ENCODE measurements at regions not wholly inside any gene's neighbourhood (a gene's known extent, or its start where the extent isn't known, plus 50 kb on each side); places are given as distances from the start of the nearest gene placed in this dataset.

- TF ChIP-seq, protein P1, sequence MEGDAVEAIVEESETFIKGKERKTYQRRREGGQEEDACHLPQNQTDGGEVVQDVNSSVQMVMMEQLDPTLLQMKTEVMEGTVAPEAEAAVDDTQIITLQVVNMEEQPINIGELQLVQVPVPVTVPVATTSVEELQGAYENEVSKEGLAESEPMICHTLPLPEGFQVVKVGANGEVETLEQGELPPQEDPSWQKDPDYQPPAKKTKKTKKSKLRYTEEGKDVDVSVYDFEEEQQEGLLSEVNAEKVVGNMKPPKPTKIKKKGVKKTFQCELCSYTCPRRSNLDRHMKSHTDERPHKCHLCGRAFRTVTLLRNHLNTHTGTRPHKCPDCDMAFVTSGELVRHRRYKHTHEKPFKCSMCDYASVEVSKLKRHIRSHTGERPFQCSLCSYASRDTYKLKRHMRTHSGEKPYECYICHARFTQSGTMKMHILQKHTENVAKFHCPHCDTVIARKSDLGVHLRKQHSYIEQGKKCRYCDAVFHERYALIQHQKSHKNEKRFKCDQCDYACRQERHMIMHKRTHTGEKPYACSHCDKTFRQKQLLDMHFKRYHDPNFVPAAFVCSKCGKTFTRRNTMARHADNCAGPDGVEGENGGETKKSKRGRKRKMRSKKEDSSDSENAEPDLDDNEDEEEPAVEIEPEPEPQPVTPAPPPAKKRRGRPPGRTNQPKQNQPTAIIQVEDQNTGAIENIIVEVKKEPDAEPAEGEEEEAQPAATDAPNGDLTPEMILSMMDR (IDR thresholded peaks at IDR 0.05; ENCODE audit: insufficient read depth, missing control alignments): no peak
- no peak for FAIRE-seq
- DNase-seq (ENCODE audit: insufficient read length, low spot score): no peak
Measured at GRCh38 chr10:64102916-64103315, 581.7 kb downstream of the REEP3 start.

DNA sequence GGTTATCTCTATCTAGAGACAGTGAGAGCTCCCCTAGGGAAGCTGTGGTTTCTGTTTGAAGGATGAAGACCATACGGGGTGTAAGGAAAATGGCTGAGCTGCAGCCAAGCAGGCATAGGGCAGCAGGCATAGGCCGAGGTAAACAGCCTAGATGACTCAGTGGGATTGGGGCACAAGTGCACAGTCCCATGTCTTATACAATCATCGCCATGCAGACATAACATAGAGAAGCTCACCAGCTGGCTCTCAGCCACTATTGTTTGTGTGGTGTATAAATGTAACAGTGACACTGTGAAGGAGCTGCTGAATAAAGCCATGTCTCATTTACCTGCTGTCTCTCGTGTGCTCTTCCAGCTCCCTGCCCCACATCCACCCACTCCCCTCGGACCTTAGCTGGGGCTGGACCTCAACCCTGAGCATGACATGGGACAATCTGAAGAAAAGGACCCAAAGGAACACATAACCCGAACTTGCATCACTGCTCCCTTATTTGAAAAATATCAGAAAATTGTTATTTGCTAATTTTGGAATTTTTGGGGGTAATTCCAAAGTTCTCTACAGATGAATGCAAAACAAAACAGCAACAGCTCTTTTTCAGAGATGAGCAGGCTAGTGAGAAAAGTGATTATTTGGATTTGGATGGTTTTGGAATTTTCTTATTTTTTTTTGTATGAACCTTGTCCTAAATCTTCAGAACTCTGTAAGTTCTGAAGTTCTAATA, 582.7 kb downstream of the REEP3 start:
- FAIRE-seq (no peak), DNase-seq (ENCODE audit: insufficient read length, low spot score) (no peak)
- TF ChIP-seq, protein P1 (IDR thresholded peaks at IDR 0.05; ENCODE audit: insufficient read depth, missing control alignments): no peak

DNA sequence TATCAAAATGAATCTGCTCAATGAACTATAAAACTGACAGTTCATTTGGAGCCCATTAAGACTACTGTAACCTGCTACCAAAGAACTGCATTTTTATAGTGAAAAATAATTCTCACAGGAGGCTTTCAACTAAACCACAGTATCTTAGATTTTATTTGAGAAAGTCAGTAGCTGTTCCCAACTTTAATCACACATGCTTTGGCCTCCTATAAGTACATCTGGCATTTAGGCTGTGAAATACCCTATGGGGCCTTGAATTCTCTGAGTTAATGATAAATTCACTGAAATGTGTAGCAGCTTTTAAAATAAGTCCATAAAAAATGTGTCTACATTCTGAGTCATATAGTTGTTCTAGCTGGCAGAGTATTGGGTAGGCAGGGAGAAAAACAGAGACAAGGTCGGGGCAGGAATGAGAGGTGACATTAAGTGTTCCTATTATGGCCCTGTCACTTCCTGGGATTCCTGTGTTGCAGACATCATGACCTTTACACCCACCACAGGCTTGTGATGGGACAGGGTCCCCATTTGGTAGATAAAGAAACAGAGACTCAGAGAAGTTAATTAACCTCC, 588.8 kb downstream of the REEP3 start:
- TF ChIP-seq, protein P1 (IDR thresholded peaks at IDR 0.05; ENCODE audit: insufficient read depth, missing control alignments): no peak
- FAIRE-seq (no peak), DNase-seq (ENCODE audit: insufficient read length, low spot score) (no peak)

DNA sequence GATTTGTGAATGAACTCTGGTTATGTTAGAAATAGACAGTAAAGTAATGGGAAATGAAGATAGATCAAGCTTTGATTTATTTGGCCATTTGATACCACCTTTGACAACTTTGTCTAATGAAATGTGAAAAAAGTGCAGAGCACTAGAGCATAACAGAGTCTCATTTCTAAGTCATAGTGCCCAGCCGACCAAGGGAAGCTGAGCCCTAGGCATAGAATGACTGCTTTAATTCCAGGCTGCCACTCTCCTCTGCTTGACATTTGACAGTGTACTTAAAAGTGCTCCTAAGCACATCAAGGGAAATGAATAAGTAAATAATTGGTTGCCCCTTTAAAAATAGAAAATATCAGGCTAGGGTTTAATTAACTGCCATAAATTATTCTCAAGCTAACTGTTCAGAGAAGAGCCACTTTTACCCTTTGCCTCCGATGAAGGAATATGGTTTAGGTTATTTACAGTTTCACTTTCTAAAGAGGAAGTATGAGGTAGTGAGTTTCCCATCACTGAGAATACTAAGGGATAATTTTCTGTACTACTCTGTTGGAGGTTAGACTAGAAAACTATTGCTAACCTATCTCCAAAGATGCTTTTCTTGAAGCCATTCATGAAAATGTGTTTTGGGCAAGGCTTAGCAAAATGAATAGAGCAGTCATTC, 591.6 kb downstream of the REEP3 start:
- FAIRE-seq (no peak), DNase-seq (ENCODE audit: insufficient read length, low spot score) (no peak)
- TF ChIP-seq, protein P1 (IDR thresholded peaks at IDR 0.05; ENCODE audit: insufficient read depth, missing control alignments): no peak

- TF ChIP-seq, protein P1 (IDR thresholded peaks at IDR 0.05; ENCODE audit: insufficient read depth, missing control alignments): no peak
- no peak for DNase-seq (ENCODE audit: insufficient read length, low spot score)
- FAIRE-seq: no peak
Measured at GRCh38 chr10:64113375-64113774, 592.2 kb downstream of the REEP3 start.

DNA sequence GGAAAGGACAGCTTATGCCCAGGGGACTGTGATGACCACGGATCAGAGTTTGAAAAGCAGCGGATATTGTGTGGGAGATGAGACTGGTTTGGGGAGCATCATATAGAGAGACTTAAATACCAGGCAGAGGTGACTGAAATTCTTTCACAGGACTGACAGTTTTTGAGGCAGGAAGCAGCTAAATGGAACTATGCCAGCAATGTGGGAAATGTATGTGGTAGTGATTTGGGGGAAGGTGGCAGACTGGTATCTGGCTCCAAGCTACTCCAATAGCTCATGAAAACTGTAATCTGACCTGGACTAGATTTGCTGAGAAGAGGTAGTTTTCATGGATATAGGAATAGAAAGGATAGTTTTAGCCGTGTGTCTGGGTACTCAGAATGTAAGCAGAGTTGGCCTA, 592.6 kb downstream of the REEP3 start:
- DNase-seq (ENCODE audit: insufficient read length, low spot score) (no peak), FAIRE-seq (no peak)
- TF ChIP-seq, protein P1 (IDR thresholded peaks at IDR 0.05; ENCODE audit: insufficient read depth, missing control alignments): no peak

- FAIRE-seq: no peak
- DNase-seq (ENCODE audit: insufficient read length, low spot score): no peak
- TF ChIP-seq, protein P1 (IDR thresholded peaks at IDR 0.05; ENCODE audit: insufficient read depth, missing control alignments): no peak
Measured at GRCh38 chr10:64115471-64115870, 594.3 kb downstream of the REEP3 start.

Data from D721Med (cell line).